Vagina (tissue), 2 donors: ENCODE measurements at regions not wholly inside any gene's neighbourhood (a gene's known extent, or its start where the extent isn't known, plus 50 kb on each side); places are given as distances from the start of the nearest gene placed in this dataset.

Experiments
- DNase-seq, 2 donors: peaks; one replicate each; pipeline ENCODE4 v3.0.0-alpha.2; 2017; ENCODE audit errors: extremely low spot score in 2 of 2
- H3K27ac ChIP-seq: fragments of 200-600 bp; sonication (generic); one replicate; pipeline ENCODE4 v1.5.1; 2019
- H3K27me3 ChIP-seq: fragments of 200-600 bp; sonication (generic); one replicate; pipeline ENCODE4 v1.5.1; 2019
- H3K36me3 ChIP-seq, 2 donors: fragments of 200-600 bp; sonication (generic); one replicate each; pipeline ENCODE4 v1.5.1; 2017 to 2019
- H3K4me1 ChIP-seq: fragments of 200-600 bp; sonication (generic); one replicate; pipeline ENCODE4 v1.5.1; 2019
- H3K4me3 ChIP-seq, 2 donors: fragments of 200-600 bp; sonication (generic); 1 replicate in 1 of 2; 2 replicates in 1 of 2; pipeline ENCODE4 v1.5.1; 2016 to 2019
- H3K9me3 ChIP-seq: fragments of 200-600 bp; sonication (generic); one replicate; pipeline ENCODE4 v1.5.1; 2019
- POLR2A ChIP-seq, 2 donors: fragments of 450-650 bp; IDR thresholded peaks; one replicate each; pipeline ENCODE4 v1.6.1; 2017; ENCODE audit warnings: antibody characterized with exemption in 2 of 2, mild to moderate bottlenecking in 2 of 2, moderate library complexity in 2 of 2
- POLR2AphosphoS5 ChIP-seq, 2 donors: sonication (generic); formaldehyde crosslinking; IDR thresholded peaks; one replicate each; pipeline ENCODE4 v1.9.0; 2017; ENCODE audit warnings: antibody characterized with exemption in 2 of 2, mild to moderate bottlenecking in 2 of 2, low read depth in 1 of 2; ENCODE audit not compliant: insufficient read depth in 1 of 2
- intact Hi-C: fragments of 100-400 bp; cut with DNase I; formaldehyde crosslinking; loops from one replicate; pipeline ENCODE4 v1.15.1; 2023
- TF ChIP-seq, protein P1 (sequence below), 3 experiments: fragments of 450-650 bp in 2 of 3; fragments of 200-600 bp in 1 of 3; sonication (generic) in 1 of 3; IDR thresholded peaks; one replicate each; pipeline ENCODE4 v1.5.1; 2017 to 2019; ENCODE audit warnings: antibody characterized with exemption in 3 of 3, mild to moderate bottlenecking in 2 of 3, moderate library complexity in 2 of 3

DNA sequence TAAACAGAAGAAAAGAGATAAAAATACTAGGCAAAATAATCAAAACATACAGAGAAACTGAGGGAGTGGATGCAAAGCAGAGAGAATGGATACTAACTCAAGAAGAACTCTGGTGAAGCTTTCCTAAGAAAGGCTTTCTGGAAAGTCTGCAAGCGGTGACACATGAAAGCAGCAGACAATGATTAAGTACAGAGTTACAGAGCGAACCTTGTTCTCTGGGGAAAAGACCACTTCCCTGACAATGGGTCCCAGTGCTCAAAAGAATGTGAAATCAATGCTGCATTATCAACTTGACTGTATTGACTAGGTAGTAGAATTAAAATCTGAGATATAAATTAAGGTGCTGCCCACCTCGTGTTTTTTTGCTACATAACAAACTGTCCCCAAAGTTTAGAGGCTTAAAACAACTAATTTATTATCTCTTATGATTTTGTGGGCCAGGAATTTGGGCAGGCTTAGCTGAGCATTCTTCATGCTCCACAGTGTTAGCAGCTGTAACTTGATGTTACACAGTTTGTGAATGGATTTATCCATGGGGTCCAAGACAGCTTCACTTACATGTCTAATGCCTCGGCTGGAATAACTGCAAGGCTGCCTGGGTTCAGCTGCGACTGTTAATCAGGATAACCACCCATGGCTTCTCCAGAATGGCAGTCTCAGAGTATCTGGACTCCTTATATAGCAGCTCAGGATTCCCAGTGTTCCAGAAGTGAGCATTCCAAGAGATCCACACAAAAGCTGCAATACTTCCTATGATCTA is 106.9 kb upstream of the INPP4B start:
- DNase-seq, result no peak
- H3K4me3 ChIP-seq, result no peak overlapping the region
- no peak overlapping the region for H3K27ac ChIP-seq

DNA sequence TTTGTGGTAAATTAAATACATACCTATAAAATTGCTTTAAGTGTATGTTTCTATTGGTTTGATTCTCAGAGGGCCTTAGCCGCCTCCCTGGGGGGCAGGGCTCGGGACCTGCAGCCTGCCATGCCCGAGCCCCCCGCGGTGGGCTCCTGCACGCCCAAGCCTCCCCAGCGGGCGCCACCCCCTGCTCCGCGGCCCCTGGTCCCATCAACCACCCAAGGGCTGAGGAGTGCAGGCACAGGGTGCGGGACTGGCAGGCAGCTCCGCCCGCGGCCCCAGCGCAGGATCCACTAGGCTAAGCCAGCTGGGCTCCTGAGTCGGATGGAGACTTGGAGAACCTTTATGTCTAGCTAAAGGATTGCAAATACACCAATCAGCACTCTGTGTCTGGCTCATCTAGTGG is 108.3 kb upstream of the INPP4B start:
- intact Hi-C loops, result no loop called here
- H3K27me3 ChIP-seq, result no peaks in the 10 kb centered on the region
- H3K9me3 ChIP-seq, result no peaks in the 10 kb centered on the region
- no peak for TF ChIP-seq POLR2AphosphoS5 (IDR thresholded peaks at IDR 0.05; ENCODE audit: insufficient read depth in 1 of 2, low read depth in 1 of 2)
- TF ChIP-seq, protein P1, sequence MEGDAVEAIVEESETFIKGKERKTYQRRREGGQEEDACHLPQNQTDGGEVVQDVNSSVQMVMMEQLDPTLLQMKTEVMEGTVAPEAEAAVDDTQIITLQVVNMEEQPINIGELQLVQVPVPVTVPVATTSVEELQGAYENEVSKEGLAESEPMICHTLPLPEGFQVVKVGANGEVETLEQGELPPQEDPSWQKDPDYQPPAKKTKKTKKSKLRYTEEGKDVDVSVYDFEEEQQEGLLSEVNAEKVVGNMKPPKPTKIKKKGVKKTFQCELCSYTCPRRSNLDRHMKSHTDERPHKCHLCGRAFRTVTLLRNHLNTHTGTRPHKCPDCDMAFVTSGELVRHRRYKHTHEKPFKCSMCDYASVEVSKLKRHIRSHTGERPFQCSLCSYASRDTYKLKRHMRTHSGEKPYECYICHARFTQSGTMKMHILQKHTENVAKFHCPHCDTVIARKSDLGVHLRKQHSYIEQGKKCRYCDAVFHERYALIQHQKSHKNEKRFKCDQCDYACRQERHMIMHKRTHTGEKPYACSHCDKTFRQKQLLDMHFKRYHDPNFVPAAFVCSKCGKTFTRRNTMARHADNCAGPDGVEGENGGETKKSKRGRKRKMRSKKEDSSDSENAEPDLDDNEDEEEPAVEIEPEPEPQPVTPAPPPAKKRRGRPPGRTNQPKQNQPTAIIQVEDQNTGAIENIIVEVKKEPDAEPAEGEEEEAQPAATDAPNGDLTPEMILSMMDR (IDR thresholded peaks at IDR 0.05), result no peak
- TF ChIP-seq POLR2A (IDR thresholded peaks at IDR 0.05), result no peak
- no peak for DNase-seq
- H3K27ac ChIP-seq, result no peak overlapping the region
- H3K36me3 ChIP-seq, result no peaks in the 10 kb centered on the region
- no peaks in the 10 kb centered on the region for H3K4me1 ChIP-seq
- H3K4me3 ChIP-seq, result no peak overlapping the region

More for the DNA sequence above, 106.9 kb upstream of the INPP4B start:
- intact Hi-C loops, result no loop called here
- H3K9me3 ChIP-seq, result no peaks in the 10 kb centered on the region
- no peaks in the 10 kb centered on the region for H3K36me3 ChIP-seq
- no peak for TF ChIP-seq POLR2A (IDR thresholded peaks at IDR 0.05)
- TF ChIP-seq, protein P1 (IDR thresholded peaks at IDR 0.05), result no peak
- no peak for TF ChIP-seq POLR2AphosphoS5 (IDR thresholded peaks at IDR 0.05; ENCODE audit: insufficient read depth in 1 of 2, low read depth in 1 of 2)
- H3K27me3 ChIP-seq, result no peaks in the 10 kb centered on the region
- no peaks in the 10 kb centered on the region for H3K4me1 ChIP-seq

DNA sequence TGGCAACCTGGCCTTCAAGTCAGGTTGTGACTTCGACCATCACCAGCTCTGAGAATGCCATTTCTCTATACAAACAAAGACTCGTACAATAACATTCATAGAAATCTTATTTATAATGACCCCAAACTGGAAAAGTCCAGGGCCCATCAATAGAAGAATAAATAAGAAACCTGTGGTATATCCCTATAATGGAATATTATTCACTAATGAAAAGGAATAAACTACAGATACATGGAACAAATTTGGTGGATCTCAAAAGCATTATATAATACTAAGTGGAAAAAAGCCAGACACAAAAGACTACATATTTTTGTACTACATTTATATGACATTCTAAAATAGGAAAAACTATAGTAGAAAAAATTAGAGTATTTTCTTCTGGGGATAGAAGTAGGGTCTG is 109.4 kb upstream of the INPP4B start:
- H3K36me3 ChIP-seq, result no peaks in the 10 kb centered on the region
- intact Hi-C loops, result no loop called here
- no peaks in the 10 kb centered on the region for H3K4me1 ChIP-seq
- no peak for TF ChIP-seq POLR2A (IDR thresholded peaks at IDR 0.05)
- TF ChIP-seq, protein P1 (IDR thresholded peaks at IDR 0.05), result no peak
- TF ChIP-seq POLR2AphosphoS5 (IDR thresholded peaks at IDR 0.05; ENCODE audit: insufficient read depth in 1 of 2, low read depth in 1 of 2), result no peak
- H3K4me3 ChIP-seq, result no peak overlapping the region
- no peak for DNase-seq
- H3K27ac ChIP-seq, result no peak overlapping the region
- H3K9me3 ChIP-seq, result no peaks in the 10 kb centered on the region
- no peaks in the 10 kb centered on the region for H3K27me3 ChIP-seq

DNA sequence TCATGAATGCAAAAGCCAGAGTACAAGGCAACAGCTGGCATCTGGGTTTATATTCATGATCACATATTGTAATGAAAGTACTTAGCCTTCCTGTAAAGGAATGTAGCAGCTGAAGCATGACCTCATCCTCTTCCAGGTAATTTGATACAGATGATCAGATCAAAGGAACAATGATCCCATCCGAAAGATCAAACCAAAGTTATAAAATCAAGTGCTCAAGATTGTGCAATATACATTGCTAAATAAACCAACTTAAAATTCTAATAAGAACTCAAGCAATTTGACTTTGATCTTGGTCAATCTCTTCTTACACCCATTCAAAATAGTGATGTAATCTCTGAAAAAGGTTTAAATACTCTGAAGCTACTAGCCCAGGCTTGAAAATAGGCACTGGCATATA is 113.1 kb upstream of the INPP4B start:
- no peak for TF ChIP-seq POLR2A (IDR thresholded peaks at IDR 0.05)
- TF ChIP-seq, protein P1 (IDR thresholded peaks at IDR 0.05), result no peak
- no peak for TF ChIP-seq POLR2AphosphoS5 (IDR thresholded peaks at IDR 0.05; ENCODE audit: insufficient read depth in 1 of 2, low read depth in 1 of 2)
- H3K4me3 ChIP-seq, result no peak overlapping the region
- H3K9me3 ChIP-seq, result no peaks in the 10 kb centered on the region
- intact Hi-C loops, result no loop called here
- H3K36me3 ChIP-seq, result no peaks in the 10 kb centered on the region
- peaks cover 14% of the 10 kb centered on the region for H3K4me1 ChIP-seq
- no peak overlapping the region for H3K27ac ChIP-seq
- no peak for DNase-seq
- no peaks in the 10 kb centered on the region for H3K27me3 ChIP-seq

DNA sequence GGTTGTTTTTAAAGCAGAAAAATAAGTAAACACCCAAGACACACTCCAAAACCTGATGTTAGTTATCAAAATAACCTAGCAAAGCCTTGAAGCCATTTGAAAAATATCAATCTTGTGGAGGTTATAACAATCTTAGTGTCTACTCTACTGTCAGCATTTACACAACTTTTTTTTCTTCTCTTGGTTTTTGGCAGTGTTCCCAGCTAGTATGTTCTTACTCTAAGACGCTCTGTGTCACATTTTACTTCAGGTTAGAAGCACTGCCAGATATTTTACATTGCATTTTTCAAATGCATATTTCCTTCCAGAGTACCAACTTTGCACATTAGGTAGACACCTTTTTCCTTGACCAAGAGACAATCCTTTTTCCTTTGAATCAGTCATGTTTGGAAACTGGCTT is 114.0 kb upstream of the INPP4B start:
- no peak for DNase-seq
- TF ChIP-seq POLR2A (IDR thresholded peaks at IDR 0.05) (no peak), POLR2AphosphoS5 (IDR thresholded peaks at IDR 0.05; ENCODE audit: insufficient read depth in 1 of 2, low read depth in 1 of 2) (no peak)
- TF ChIP-seq, protein P1 (IDR thresholded peaks at IDR 0.05), result no peak
- Histone ChIP-seq H3K4me1 (peaks cover 14% of the 10 kb centered on the region), H3K4me3 (no peak overlapping the region), H3K36me3 (no peaks in the 10 kb centered on the region), H3K27ac (no peak overlapping the region), H3K27me3 (no peaks in the 10 kb centered on the region), H3K9me3 (no peaks in the 10 kb centered on the region)
- intact Hi-C loops, result no loop called here
